ENCODE measurements at regions not wholly inside any gene's neighbourhood (a gene's known extent, or its start where the extent isn't known, plus 50 kb on each side); places are given as distances from the start of the nearest gene placed in this dataset.

DNA sequence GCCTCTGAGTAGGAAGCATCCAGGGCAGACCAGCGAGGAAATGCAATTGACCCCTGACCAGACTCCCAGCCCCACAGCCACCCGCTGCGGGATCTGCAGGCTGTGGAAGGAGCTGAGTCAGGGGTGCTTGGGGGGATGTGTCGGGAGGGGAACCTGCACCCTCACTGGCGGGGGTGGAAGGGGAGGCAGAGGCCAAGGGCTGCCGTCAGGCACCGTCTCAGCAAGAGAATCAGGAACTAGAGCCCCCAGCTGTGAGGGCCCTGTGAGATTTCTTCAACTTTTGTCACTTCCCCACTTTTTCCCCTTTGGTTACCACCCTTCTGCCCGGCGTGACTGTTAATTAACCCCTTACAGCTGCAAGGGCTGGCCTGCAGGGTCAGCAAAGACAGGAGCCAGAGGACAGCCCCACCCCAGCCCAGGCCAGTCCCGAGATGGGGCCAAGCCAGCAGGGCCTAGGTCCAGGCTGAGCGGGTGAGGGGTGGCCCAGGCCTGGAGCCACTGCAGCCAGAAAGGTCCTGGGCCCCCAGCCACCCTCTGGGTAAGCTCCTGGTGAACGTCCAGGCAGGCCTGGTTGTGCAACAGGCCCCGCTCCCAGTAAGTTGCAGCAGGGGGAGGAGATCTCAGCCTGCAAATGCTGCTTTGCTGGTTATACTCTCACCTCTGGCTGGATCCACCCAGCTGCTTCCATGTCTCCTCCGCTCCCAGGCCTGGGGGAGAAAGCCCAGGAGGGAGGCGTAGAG is 147.0 kb upstream of the ID2 start:
- peaks cover 26% of the 10 kb centered on the region for H3K4me1 Mint-ChIP-seq (ENCODE audit: low read depth)
- CTCF ChIA-PET = interaction anchor here (1.2 kb wide), 1 partner anchor 16 kb away, joined by 3 read pairs; no protein-coding TSS in a partner anchor
- H3K4me3 Mint-ChIP-seq = no peak overlapping the region
- intact Hi-C loops (cut with micrococcal nuclease) = no loop called here
- POLR2A ChIA-PET = interaction anchor here (1.0 to 2.0 kb wide), 3 partner anchors 12 to 147 kb away, joined by 3 to 7 read pairs (median 7); partner anchors contain the start of gene ID2
- TF ChIP-seq, protein P1, sequence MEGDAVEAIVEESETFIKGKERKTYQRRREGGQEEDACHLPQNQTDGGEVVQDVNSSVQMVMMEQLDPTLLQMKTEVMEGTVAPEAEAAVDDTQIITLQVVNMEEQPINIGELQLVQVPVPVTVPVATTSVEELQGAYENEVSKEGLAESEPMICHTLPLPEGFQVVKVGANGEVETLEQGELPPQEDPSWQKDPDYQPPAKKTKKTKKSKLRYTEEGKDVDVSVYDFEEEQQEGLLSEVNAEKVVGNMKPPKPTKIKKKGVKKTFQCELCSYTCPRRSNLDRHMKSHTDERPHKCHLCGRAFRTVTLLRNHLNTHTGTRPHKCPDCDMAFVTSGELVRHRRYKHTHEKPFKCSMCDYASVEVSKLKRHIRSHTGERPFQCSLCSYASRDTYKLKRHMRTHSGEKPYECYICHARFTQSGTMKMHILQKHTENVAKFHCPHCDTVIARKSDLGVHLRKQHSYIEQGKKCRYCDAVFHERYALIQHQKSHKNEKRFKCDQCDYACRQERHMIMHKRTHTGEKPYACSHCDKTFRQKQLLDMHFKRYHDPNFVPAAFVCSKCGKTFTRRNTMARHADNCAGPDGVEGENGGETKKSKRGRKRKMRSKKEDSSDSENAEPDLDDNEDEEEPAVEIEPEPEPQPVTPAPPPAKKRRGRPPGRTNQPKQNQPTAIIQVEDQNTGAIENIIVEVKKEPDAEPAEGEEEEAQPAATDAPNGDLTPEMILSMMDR (IDR thresholded peaks at IDR 0.05) = no peak
- DNase-seq (no peak), ATAC-seq (no peak)
- H3K27ac Mint-ChIP-seq = no peak overlapping the region
- peaks cover 20% of the 10 kb centered on the region for H3K9me3 Mint-ChIP-seq
- peaks cover 2% of the 10 kb centered on the region for H3K36me3 Mint-ChIP-seq (ENCODE audit: low read depth)
- no peaks in the 10 kb centered on the region for H3K27me3 Mint-ChIP-seq

DNA sequence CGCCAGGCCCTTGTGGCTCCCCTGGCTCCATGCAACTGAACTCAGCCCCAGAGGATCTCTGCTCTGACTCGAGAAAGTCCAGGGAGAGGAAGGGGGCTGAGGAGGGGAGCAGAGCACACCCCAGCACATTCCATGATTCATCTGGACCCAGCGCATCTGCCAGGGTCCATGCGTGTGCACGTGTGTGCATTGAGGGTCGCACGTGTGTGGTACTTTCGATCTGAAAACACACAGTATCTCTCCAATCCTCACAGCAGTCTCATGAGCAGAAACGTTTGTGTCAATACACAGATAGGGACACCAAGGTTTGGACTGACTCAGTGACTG is 146.4 kb upstream of the ID2 start:
- H3K27ac Mint-ChIP-seq = peak overlapping the region; percentile 71
- intact Hi-C loops (cut with micrococcal nuclease) = no loop called here
- TF ChIP-seq, protein P1 (IDR thresholded peaks at IDR 0.05) = no peak
- peaks cover 2% of the 10 kb centered on the region for H3K36me3 Mint-ChIP-seq (ENCODE audit: low read depth)
- POLR2A ChIA-PET = interaction anchor here (1.3 to 2.0 kb wide), 2 partner anchors 13 to 147 kb away, joined by 7 read pairs; partner anchors contain the start of gene ID2
- H3K9me3 Mint-ChIP-seq = peaks cover 19% of the 10 kb centered on the region
- peaks cover 31% of the 10 kb centered on the region for H3K4me1 Mint-ChIP-seq (ENCODE audit: low read depth)
- DNase-seq (no peak), ATAC-seq (no peak)
- H3K27me3 Mint-ChIP-seq = no peaks in the 10 kb centered on the region
- CTCF ChIA-PET = no interaction called here
- no peak overlapping the region for H3K4me3 Mint-ChIP-seq

DNA sequence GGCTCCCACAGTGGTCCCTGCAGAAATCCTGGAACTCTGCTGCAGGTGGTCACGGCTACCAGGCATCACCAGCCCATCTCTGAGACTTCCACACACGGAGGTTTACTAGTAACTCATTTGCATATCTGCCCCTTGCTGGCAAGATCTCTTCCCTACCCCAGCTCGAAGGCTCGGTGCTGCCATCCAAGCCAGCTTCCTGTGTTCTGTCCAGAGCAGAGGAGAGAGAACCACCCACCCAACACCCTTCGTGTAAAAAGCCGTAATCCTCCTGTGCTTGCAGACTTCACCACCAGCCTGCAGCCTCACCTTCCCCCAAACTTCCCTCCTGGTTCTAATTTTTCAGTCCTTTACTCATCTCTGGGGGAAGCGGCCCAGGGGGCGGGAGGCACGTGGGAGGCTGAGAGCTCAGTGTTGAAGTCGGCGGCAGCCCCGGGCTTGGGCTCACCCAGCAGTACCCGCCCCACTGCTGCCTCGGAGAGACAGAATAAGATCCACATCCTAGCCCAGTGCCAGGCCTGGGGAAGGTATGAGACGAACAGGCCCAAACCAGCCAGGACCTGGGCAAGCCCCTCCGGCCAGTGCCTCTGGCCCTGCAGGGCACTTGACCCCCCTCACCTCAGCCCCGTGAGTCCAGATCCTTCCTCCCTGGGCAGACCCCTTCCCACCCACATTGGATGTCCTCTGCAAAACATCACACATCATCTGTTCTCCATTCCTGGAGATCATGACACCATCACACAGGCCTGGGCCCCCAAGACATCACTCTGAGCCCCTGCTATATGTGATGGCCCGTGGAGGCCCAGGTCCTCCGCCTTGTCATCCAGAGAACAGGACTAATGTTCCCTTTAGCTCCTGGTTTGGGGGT is 145.8 kb upstream of the ID2 start:
- no peaks in the 10 kb centered on the region for H3K27me3 Mint-ChIP-seq
- TF ChIP-seq, protein P1 (IDR thresholded peaks at IDR 0.05) = no peak
- peaks cover 15% of the 10 kb centered on the region for H3K9me3 Mint-ChIP-seq
- POLR2A ChIA-PET = interaction anchor here (1.3 to 1.8 kb wide), 2 partner anchors 12 to 14 kb away, joined by 7 read pairs; no protein-coding TSS in a partner anchor
- peaks cover 2% of the 10 kb centered on the region for H3K36me3 Mint-ChIP-seq (ENCODE audit: low read depth)
- ATAC-seq (peak; percentile 62), DNase-seq (peak; percentile 57)
- H3K27ac Mint-ChIP-seq = peak overlapping the region; percentile 71
- no peak overlapping the region for H3K4me3 Mint-ChIP-seq
- CTCF ChIA-PET = no interaction called here
- intact Hi-C loops (cut with micrococcal nuclease) = no loop called here
- peaks cover 37% of the 10 kb centered on the region for H3K4me1 Mint-ChIP-seq (ENCODE audit: low read depth)

DNA sequence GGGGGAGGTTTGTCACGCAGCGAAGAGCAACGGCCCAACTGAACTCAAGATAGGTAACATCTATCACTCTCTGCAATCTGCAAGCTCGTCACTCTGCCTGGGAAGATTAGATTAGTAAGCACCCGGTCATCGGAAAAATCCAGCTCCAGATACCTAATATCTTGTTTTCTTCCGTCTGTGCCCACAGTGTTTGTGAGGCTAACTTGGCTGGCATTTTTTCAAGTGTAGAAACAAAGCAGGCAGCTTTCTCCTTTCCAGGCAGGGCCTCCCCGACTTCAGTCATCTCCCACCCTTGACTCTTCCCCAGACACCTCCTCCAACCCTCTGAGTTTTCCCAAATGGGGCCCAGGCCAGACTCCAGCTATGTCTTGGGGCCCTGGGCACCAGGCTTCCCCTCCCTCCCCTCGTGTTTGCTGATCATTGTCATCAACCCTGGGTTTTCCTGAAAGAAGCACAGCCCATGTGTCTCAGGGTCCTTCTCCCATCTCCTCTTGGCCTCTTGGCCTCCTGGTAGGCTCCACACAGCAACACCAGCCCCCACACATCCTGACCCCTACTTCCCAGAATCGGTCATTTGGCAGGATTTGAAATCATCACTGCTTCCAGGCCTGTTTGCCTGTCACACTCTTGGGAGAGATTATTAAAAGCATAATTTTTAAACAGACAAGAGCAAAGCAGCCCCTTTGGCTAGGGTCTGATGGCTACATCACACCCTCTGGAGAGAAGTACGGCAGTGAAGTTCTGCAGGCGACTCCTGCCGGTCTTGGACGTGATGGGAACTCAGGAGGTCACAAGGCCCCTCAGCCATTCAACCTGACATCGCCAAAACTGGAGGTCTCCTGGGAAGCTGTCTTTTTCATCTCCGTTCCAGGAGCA is 144.9 kb upstream of the ID2 start:
- peaks cover 6% of the 10 kb centered on the region for H3K9me3 Mint-ChIP-seq

More for the DNA sequence above, 144.9 kb upstream of the ID2 start:
- TF ChIP-seq, protein P1 (IDR thresholded peaks at IDR 0.05) = no peak
- ATAC-seq = no peak
- peaks cover 1% of the 10 kb centered on the region for H3K27me3 Mint-ChIP-seq
- no peak for DNase-seq
- H3K27ac Mint-ChIP-seq = peak overlapping the region; percentile 71
- no peaks in the 10 kb centered on the region for H3K36me3 Mint-ChIP-seq (ENCODE audit: low read depth)
- peaks cover 46% of the 10 kb centered on the region for H3K4me1 Mint-ChIP-seq (ENCODE audit: low read depth)
- CTCF ChIA-PET = no interaction called here
- POLR2A ChIA-PET = interaction anchor here (1.3 to 1.8 kb wide), 2 partner anchors 8 to 13 kb away, joined by 4 to 7 read pairs; no protein-coding TSS in a partner anchor
- intact Hi-C loops (cut with micrococcal nuclease) = no loop called here
- no peak overlapping the region for H3K4me3 Mint-ChIP-seq
